ENCODE measurements at regions not wholly inside any gene's neighbourhood (a gene's known extent, or its start where the extent isn't known, plus 50 kb on each side); places are given as distances from the start of the nearest gene placed in this dataset.

GRCh38 chr10:128759174-128759573, 633.0 kb upstream of the MKI67 start:
- Histone ChIP-seq H3F3A (ENCODE audit: control insufficient read depth, insufficient read depth) (no peaks in the 10 kb centered on the region), H3K27ac (ENCODE audit: low read depth, low read length) (no peak overlapping the region), H3K9me3 (ENCODE audit: control insufficient read depth, insufficient read depth, low read length) (no peaks in the 10 kb centered on the region), H3K79me2 (ENCODE audit: control insufficient read depth, low read length) (no peaks in the 10 kb centered on the region), H4K20me1 (ENCODE audit: control insufficient read depth, insufficient read depth, low read depth, low read length) (no peaks in the 10 kb centered on the region), H3K4me3 (ENCODE audit: low read length) (no peak overlapping the region), H3K9me2 (replicated peaks; ENCODE audit: control insufficient read depth, low read length) (no peaks in the 10 kb centered on the region), H3K36me3 (ENCODE audit: control insufficient read depth, low read length) (no peaks in the 10 kb centered on the region), H3K4me1 (ENCODE audit: control insufficient read depth, low read length) (no peaks in the 10 kb centered on the region), H3K4me2 (ENCODE audit: low read length) (no peak overlapping the region), H3K27me3 (ENCODE audit: control insufficient read depth, low read length) (no peaks in the 10 kb centered on the region)
- TF ChIP-seq, protein P1, sequence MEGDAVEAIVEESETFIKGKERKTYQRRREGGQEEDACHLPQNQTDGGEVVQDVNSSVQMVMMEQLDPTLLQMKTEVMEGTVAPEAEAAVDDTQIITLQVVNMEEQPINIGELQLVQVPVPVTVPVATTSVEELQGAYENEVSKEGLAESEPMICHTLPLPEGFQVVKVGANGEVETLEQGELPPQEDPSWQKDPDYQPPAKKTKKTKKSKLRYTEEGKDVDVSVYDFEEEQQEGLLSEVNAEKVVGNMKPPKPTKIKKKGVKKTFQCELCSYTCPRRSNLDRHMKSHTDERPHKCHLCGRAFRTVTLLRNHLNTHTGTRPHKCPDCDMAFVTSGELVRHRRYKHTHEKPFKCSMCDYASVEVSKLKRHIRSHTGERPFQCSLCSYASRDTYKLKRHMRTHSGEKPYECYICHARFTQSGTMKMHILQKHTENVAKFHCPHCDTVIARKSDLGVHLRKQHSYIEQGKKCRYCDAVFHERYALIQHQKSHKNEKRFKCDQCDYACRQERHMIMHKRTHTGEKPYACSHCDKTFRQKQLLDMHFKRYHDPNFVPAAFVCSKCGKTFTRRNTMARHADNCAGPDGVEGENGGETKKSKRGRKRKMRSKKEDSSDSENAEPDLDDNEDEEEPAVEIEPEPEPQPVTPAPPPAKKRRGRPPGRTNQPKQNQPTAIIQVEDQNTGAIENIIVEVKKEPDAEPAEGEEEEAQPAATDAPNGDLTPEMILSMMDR (IDR thresholded peaks at IDR 0.05; ENCODE audit: low read depth, low read length, poor library complexity, severe bottlenecking): no peak
- no peak for TF ChIP-seq EZH2phosphoT487 (IDR thresholded peaks at IDR 0.05; ENCODE audit: borderline replicate concordance, low read length)

DNA sequence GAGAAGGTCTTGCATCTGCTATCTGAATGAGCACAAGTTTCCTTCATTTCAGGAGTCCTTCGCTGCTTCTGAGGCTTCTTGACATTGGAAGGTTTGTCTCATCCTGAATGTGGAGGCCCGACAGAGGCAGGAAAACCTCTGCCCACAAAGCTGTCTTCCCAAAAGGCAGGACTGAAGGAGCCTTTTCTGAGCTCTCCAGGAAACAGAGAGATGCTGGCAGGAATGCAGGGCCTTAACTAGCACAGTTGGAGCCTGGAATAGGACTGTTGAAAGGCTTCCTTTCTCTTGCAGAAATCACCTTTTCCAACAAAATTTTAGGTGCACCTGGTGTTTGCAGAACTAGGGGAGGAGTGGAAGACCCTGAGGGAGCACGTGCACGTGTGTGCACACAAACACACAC, 637.4 kb upstream of the MKI67 start:
- no peak overlapping the region for H3K27ac ChIP-seq (ENCODE audit: low read depth, low read length)
- no peaks in the 10 kb centered on the region for H3K9me3 ChIP-seq (ENCODE audit: control insufficient read depth, insufficient read depth, low read length)
- H3K27me3 ChIP-seq (ENCODE audit: control insufficient read depth, low read length): no peaks in the 10 kb centered on the region
- H4K20me1 ChIP-seq (ENCODE audit: control insufficient read depth, insufficient read depth, low read depth, low read length): no peaks in the 10 kb centered on the region
- no peaks in the 10 kb centered on the region for H3F3A ChIP-seq (ENCODE audit: control insufficient read depth, insufficient read depth)
- H3K79me2 ChIP-seq (ENCODE audit: control insufficient read depth, low read length): no peaks in the 10 kb centered on the region
- H3K4me1 ChIP-seq (ENCODE audit: control insufficient read depth, low read length): no peaks in the 10 kb centered on the region
- H3K4me3 ChIP-seq (ENCODE audit: low read length): no peak overlapping the region
- TF ChIP-seq EZH2phosphoT487 (IDR thresholded peaks at IDR 0.05; ENCODE audit: borderline replicate concordance, low read length): no peak
- TF ChIP-seq, protein P1 (IDR thresholded peaks at IDR 0.05; ENCODE audit: low read depth, low read length, poor library complexity, severe bottlenecking): no peak
- no peaks in the 10 kb centered on the region for H3K36me3 ChIP-seq (ENCODE audit: control insufficient read depth, low read length)
- no peaks in the 10 kb centered on the region for H3K9me2 ChIP-seq (replicated peaks; ENCODE audit: control insufficient read depth, low read length)
- no peak overlapping the region for H3K4me2 ChIP-seq (ENCODE audit: low read length)

- no peaks in the 10 kb centered on the region for H3K9me3 ChIP-seq (ENCODE audit: control insufficient read depth, insufficient read depth, low read length)
- H3K4me2 ChIP-seq (ENCODE audit: low read length): no peak overlapping the region
- H3K4me1 ChIP-seq (ENCODE audit: control insufficient read depth, low read length): no peaks in the 10 kb centered on the region
- no peaks in the 10 kb centered on the region for H3F3A ChIP-seq (ENCODE audit: control insufficient read depth, insufficient read depth)
- H3K4me3 ChIP-seq (ENCODE audit: low read length): no peak overlapping the region
- H3K27ac ChIP-seq (ENCODE audit: low read depth, low read length): no peak overlapping the region
- TF ChIP-seq EZH2phosphoT487 (IDR thresholded peaks at IDR 0.05; ENCODE audit: borderline replicate concordance, low read length): no peak
- TF ChIP-seq, protein P1 (IDR thresholded peaks at IDR 0.05; ENCODE audit: low read depth, low read length, poor library complexity, severe bottlenecking): no peak
- H4K20me1 ChIP-seq (ENCODE audit: control insufficient read depth, insufficient read depth, low read depth, low read length): no peaks in the 10 kb centered on the region
- no peaks in the 10 kb centered on the region for H3K9me2 ChIP-seq (replicated peaks; ENCODE audit: control insufficient read depth, low read length)
- H3K27me3 ChIP-seq (ENCODE audit: control insufficient read depth, low read length): no peaks in the 10 kb centered on the region
- H3K36me3 ChIP-seq (ENCODE audit: control insufficient read depth, low read length): no peaks in the 10 kb centered on the region
- H3K79me2 ChIP-seq (ENCODE audit: control insufficient read depth, low read length): no peaks in the 10 kb centered on the region
These were observed 638.0 kb upstream of the MKI67 start for GRCh38 chr10:128764190-128764589.

DNA sequence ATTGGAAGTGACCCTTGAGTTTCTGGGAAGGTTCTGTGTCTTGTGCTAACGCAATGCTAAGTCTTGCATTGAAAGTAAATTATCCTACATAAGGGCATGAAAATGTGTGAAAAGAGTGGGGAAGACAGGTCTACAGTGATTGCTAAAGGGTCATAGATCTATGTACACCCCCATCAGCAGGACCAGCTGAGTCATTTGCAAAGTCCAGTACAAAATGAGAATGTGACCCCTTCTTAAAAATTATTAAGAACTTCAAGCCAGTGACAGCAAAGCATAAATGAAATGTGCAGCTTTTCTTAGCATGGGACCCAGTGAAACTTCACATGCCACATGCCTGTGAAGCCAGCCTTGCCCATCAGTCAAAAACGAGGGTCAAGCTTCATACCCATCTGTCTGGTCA, 640.7 kb upstream of the MKI67 start:
- Histone ChIP-seq H3K79me2 (ENCODE audit: control insufficient read depth, low read length) (no peaks in the 10 kb centered on the region), H3K27me3 (ENCODE audit: control insufficient read depth, low read length) (no peaks in the 10 kb centered on the region), H3K27ac (ENCODE audit: low read depth, low read length) (no peak overlapping the region), H3F3A (ENCODE audit: control insufficient read depth, insufficient read depth) (no peaks in the 10 kb centered on the region), H3K9me2 (replicated peaks; ENCODE audit: control insufficient read depth, low read length) (no peaks in the 10 kb centered on the region), H4K20me1 (ENCODE audit: control insufficient read depth, insufficient read depth, low read depth, low read length) (no peaks in the 10 kb centered on the region), H3K4me2 (ENCODE audit: low read length) (no peak overlapping the region), H3K4me1 (ENCODE audit: control insufficient read depth, low read length) (no peaks in the 10 kb centered on the region), H3K9me3 (ENCODE audit: control insufficient read depth, insufficient read depth, low read length) (no peaks in the 10 kb centered on the region), H3K36me3 (ENCODE audit: control insufficient read depth, low read length) (no peaks in the 10 kb centered on the region), H3K4me3 (ENCODE audit: low read length) (no peak overlapping the region)
- TF ChIP-seq, protein P1 (IDR thresholded peaks at IDR 0.05; ENCODE audit: low read depth, low read length, poor library complexity, severe bottlenecking): no peak
- no peak for TF ChIP-seq EZH2phosphoT487 (IDR thresholded peaks at IDR 0.05; ENCODE audit: borderline replicate concordance, low read length)

Measured in DOHH2 (cell line).